Activated CD8-positive, alpha-beta T cell treated with anti-CD3 and anti-CD28 coated beads for 36 hours (primary cell): ENCODE measurements at regions not wholly inside any gene's neighbourhood (a gene's known extent, or its start where the extent isn't known, plus 50 kb on each side); places are given as distances from the start of the nearest gene placed in this dataset.

Experiments
- ATAC-seq: fragments of 200-7000 bp; cut with Tn5 transposase; one replicate; pipeline ENCODE4 v1.10.0; 2021; ENCODE audit warnings: mild to moderate bottlenecking, moderate library complexity
- CTCF ChIA-PET: fragments of 350-600 bp; sonication (Branson Sonifier 250); formaldehyde crosslinking; loops from one replicate; lab custom pipeline; 2021; ENCODE audit warnings: antibody characterized with exemption; lab: Charles Lee
- POLR2A ChIA-PET: fragments of 350-600 bp; sonication (Branson Sonifier 250); formaldehyde crosslinking; loops from one replicate; lab custom pipeline; 2021; ENCODE audit warnings: antibody characterized with exemption; lab: Charles Lee
- DNase-seq: peaks from one replicate; pipeline ENCODE4 v3.0.0-alpha.2; 2020
- H3K27ac Mint-ChIP-seq: one replicate; pipeline ENCODE4 v1.8.0; 2021; ENCODE audit warnings: mild to moderate bottlenecking, mixed read lengths
- H3K27me3 Mint-ChIP-seq: one replicate; pipeline ENCODE4 v1.8.0; 2021; ENCODE audit warnings: mixed read lengths
- H3K36me3 Mint-ChIP-seq: one replicate; pipeline ENCODE4 v1.8.0; 2021; ENCODE audit warnings: low read depth, mixed read lengths
- H3K4me1 Mint-ChIP-seq: one replicate; pipeline ENCODE4 v1.8.0; 2021; ENCODE audit warnings: low read depth, mixed read lengths
- H3K4me3 Mint-ChIP-seq: one replicate; pipeline ENCODE4 v1.8.0; 2021; ENCODE audit warnings: mild to moderate bottlenecking, moderate library complexity, mixed read lengths
- H3K9me3 Mint-ChIP-seq: one replicate; pipeline ENCODE4 v1.8.0; 2021; ENCODE audit warnings: mixed read lengths
- CTCF ChIP-seq: fragments of 200-600 bp; IDR thresholded peaks from one replicate; pipeline ENCODE4 v1.8.0; 2022; ENCODE audit warnings: antibody characterized with exemption, mild to moderate bottlenecking
- intact Hi-C: fragments of 100-400 bp; cut with micrococcal nuclease; formaldehyde crosslinking; loops from one replicate; pipeline ENCODE4 v1.10.0; 2022

GRCh38 chr4:131531087-131531486 is 1618.0 kb upstream of the PCDH10 start:
- DNase-seq (no peak), ATAC-seq (no peak)
- intact Hi-C loops = no loop called here
- ChIA-PET POLR2A (no interaction called here), CTCF (no interaction called here)
- Mint-ChIP-seq H3K9me3 (no peaks in the 10 kb centered on the region), H3K27ac (no peak overlapping the region), H3K4me3 (no peak overlapping the region), H3K4me1 (no peaks in the 10 kb centered on the region), H3K36me3 (no peaks in the 10 kb centered on the region), H3K27me3 (no peaks in the 10 kb centered on the region)
- TF ChIP-seq CTCF = no peak

- no peak overlapping the region for H3K27ac Mint-ChIP-seq
- no peaks in the 10 kb centered on the region for H3K4me1 Mint-ChIP-seq
- H3K4me3 Mint-ChIP-seq = no peak overlapping the region
- POLR2A ChIA-PET = no interaction called here
- CTCF ChIA-PET = no interaction called here
- TF ChIP-seq CTCF = no peak
- DNase-seq (no peak), ATAC-seq (no peak)
- no peaks in the 10 kb centered on the region for H3K36me3 Mint-ChIP-seq
- intact Hi-C loops = no loop called here
- no peaks in the 10 kb centered on the region for H3K9me3 Mint-ChIP-seq
- H3K27me3 Mint-ChIP-seq = no peaks in the 10 kb centered on the region
Observed at GRCh38 chr4:131534944-131535645, 1614.0 kb upstream of the PCDH10 start.

- no peaks in the 10 kb centered on the region for H3K36me3 Mint-ChIP-seq
- no peak for TF ChIP-seq CTCF
- ChIA-PET POLR2A (no interaction called here), CTCF (no interaction called here)
- no peaks in the 10 kb centered on the region for H3K27me3 Mint-ChIP-seq
- DNase-seq (no peak), ATAC-seq (no peak)
- intact Hi-C loops = no loop called here
- H3K27ac Mint-ChIP-seq = no peak overlapping the region
- no peaks in the 10 kb centered on the region for H3K9me3 Mint-ChIP-seq
- H3K4me3 Mint-ChIP-seq = no peak overlapping the region
- no peaks in the 10 kb centered on the region for H3K4me1 Mint-ChIP-seq
Observed at GRCh38 chr4:131540256-131540655, 1608.8 kb upstream of the PCDH10 start.

- CTCF ChIA-PET = no interaction called here
- Mint-ChIP-seq H3K4me1 (no peaks in the 10 kb centered on the region), H3K27me3 (no peaks in the 10 kb centered on the region), H3K9me3 (peaks cover 4% of the 10 kb centered on the region), H3K36me3 (no peaks in the 10 kb centered on the region), H3K4me3 (no peak overlapping the region), H3K27ac (no peak overlapping the region)
- DNase-seq (no peak), ATAC-seq (no peak)
- no peak for TF ChIP-seq CTCF
- intact Hi-C loops = no loop called here
- POLR2A ChIA-PET = no interaction called here
Observed at GRCh38 chr4:131547506-131547981, 1601.5 kb upstream of the PCDH10 start.

GRCh38 chr4:131551306-131551705 is 1597.8 kb upstream of the PCDH10 start:
- CTCF ChIA-PET = no interaction called here
- Mint-ChIP-seq H3K4me3 (no peak overlapping the region), H3K27me3 (no peaks in the 10 kb centered on the region)

More at GRCh38 chr4:131551306-131551705, 1597.8 kb upstream of the PCDH10 start:
- no peak overlapping the region for H3K27ac Mint-ChIP-seq
- ATAC-seq (no peak), DNase-seq (no peak)
- TF ChIP-seq CTCF = no peak
- no peaks in the 10 kb centered on the region for H3K36me3 Mint-ChIP-seq
- POLR2A ChIA-PET = no interaction called here
- peaks cover 4% of the 10 kb centered on the region for H3K9me3 Mint-ChIP-seq
- H3K4me1 Mint-ChIP-seq = no peaks in the 10 kb centered on the region
- intact Hi-C loops = no loop called here
